GM19238 (cell line): ENCODE measurements at regions not wholly inside any gene's neighbourhood (a gene's known extent, or its start where the extent isn't known, plus 50 kb on each side); places are given as distances from the start of the nearest gene placed in this dataset.
A peak's percentile ranks its signal among the peaks of the same experiment; 100 is the strongest.
"Not testable (repeated sequence)": the region's sequence is repeated elsewhere in the genome, so short reads cannot be mapped to it uniquely, and the experiment has no call there.

Experiments used
- DNase-seq: peaks from one replicate; pipeline ENCODE4 v3.0.0; 2011; ENCODE audit warnings: low spot score; ENCODE audit not compliant: insufficient read length

GRCh38 chr10:94223702-94224370 lies 138.9 kb downstream of the NOC3L start:
- DNase-seq, result no peak

- no peak for DNase-seq
These were observed 138.1 kb downstream of the NOC3L start for GRCh38 chr10:94224656-94225055.

GRCh38 chr10:94225589-94225988 lies 137.2 kb downstream of the NOC3L start:
- no peak for DNase-seq

- no peak for DNase-seq
These were observed 132.5 kb downstream of the NOC3L start for GRCh38 chr10:94230134-94230785.

GRCh38 chr10:94232711-94233383 lies 129.9 kb downstream of the NOC3L start:
- no peak for DNase-seq

- DNase-seq, result no peak
These were observed 127.3 kb downstream of the NOC3L start for GRCh38 chr10:94235461-94235860.

- no peak for DNase-seq
These were observed 124.6 kb downstream of the NOC3L start for GRCh38 chr10:94238006-94238617.

- no peak for DNase-seq
These were observed 123.0 kb downstream of the NOC3L start for GRCh38 chr10:94239696-94240095.

- DNase-seq, result no peak
These were observed 122.2 kb downstream of the NOC3L start for GRCh38 chr10:94240491-94240890.

GRCh38 chr10:94240901-94241300 lies 121.8 kb downstream of the NOC3L start:
- no peak for DNase-seq

- no peak for DNase-seq
These were observed 111.6 kb downstream of the NOC3L start for GRCh38 chr10:94251098-94251497.

- DNase-seq, result no peak
These were observed 111.2 kb downstream of the NOC3L start for GRCh38 chr10:94251568-94251967.

GRCh38 chr10:94257407-94257806 lies 105.3 kb downstream of the NOC3L start:
- not testable (repeated sequence) for DNase-seq

GRCh38 chr10:94260455-94260854 lies 102.3 kb downstream of the NOC3L start:
- DNase-seq, result no peak

GRCh38 chr10:94264085-94264484 lies 98.7 kb downstream of the NOC3L start:
- no peak for DNase-seq

GRCh38 chr10:94266091-94266490 lies 96.6 kb downstream of the NOC3L start:
- DNase-seq, result no peak

- DNase-seq, result no peak
These were observed 94.1 kb downstream of the NOC3L start for GRCh38 chr10:94268652-94269051.

GRCh38 chr10:94274142-94274787 lies 88.5 kb downstream of the NOC3L start:
- no peak for DNase-seq

- no peak for DNase-seq
These were observed 86.6 kb downstream of the NOC3L start for GRCh38 chr10:94276140-94276539.

GRCh38 chr10:94277450-94277849 lies 85.3 kb downstream of the NOC3L start:
- DNase-seq, result no peak

- peak; percentile 19 for DNase-seq
These were observed 82.7 kb downstream of the NOC3L start for GRCh38 chr10:94279835-94280709.
